ENCODE measurements at regions not wholly inside any gene's neighbourhood (a gene's known extent, or its start where the extent isn't known, plus 50 kb on each side); places are given as distances from the start of the nearest gene placed in this dataset.
"Not testable (repeated sequence)": the region's sequence is repeated elsewhere in the genome, so short reads cannot be mapped to it uniquely, and the experiment has no call there.

DNA sequence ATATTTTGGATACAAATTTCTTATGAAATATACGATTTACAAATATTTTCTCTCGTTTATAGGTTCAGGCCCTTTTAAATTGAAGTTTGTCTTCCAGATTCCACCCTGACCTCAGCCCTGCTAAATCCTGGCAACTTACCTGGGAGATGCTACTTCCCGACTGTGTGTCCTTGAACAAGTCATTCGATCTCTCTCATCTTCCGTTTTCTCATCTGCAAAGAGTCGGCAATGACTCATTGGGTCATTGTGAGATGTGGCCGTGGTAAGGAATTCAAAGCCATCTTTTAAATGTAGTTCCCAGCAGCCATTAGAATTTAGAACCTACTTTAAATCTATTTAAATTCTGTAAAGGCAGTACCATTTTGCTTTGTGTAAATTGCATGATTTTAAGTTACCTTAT, 72.5 kb downstream of the LHX2 start:
- intact Hi-C loops (cut with micrococcal nuclease), result no loop called here

DNA sequence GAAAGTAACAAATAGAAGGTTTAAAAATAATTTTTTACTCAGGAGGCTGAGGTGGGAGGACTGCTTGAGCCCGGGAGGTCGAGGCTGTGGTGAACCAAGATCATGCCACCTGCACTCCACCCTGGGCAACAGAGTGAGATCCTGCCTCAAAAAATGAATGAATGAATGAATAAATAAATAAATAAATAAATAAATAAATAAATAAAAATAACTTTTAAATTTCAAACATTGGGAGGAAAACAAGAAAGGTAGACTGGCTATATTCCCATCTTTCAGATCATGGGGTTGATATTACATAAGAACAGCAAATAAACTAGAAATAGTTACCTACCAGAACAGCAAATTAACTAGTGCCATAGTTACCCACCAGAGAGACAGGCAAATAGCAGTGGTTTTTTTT, 75.7 kb downstream of the LHX2 start:
- intact Hi-C loops (cut with micrococcal nuclease), result no loop called here

DNA sequence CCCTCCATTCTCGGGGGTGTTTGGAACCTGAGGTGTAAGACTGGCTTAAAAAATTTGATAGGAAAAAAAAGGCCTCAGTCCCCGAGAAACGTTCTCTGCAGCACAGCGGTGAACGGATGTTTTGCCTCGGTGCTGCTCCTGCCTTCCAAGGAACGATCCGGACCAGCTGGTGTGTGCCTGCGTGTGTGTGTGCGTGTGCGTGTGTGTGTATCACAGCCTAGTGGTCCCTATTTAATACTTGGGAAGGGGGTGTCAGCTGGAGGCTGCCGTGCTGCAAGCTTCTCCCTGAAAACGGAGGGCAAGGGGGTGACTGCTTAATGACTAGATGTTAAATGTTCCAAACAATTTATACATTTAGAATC, 76.9 kb downstream of the LHX2 start:
- intact Hi-C loops (cut with micrococcal nuclease), result no loop called here

DNA sequence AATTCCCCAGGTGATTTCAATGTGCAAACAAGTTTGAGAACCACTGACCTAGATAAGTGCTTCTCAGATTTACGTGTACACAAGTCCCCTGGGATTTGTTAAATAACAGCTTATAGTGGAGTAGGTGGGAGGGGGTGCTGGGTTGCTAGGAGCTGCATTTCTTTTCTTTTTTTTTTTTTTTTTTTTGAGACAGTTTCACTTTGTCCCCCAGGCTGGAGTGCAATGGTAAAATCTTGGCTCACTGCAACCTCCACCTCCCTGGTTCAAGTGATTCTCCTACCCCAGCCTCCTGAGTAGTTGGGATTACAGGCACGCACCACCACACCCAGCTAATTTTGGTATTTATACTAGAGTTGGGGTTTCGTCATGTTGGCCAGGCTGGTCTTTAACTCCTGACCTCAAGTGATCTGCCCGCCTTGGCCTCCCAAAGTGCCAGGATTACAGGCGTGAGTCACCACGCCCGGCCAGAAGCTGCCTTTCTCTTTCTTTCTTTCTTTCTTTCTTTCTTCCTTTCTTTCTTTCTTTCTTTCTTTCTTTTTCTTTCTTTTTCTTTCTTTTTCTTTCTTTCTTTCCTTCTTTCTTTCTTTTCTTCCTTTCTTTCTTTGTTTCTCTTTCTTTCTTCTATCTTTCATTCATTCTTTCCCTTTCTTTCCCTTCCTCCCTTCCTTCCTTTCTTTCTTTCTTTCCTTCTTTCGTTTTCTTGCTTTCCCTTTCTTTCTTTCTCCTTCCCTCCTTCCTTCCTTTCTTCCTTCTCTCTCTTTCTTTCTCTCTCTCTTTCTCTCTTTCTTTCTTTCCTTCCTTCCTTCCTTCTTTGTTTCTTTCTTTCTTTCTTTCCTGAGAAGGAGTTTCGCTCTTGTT, 78.3 kb downstream of the LHX2 start:
- intact Hi-C loops (cut with micrococcal nuclease), result not testable (repeated sequence)

DNA sequence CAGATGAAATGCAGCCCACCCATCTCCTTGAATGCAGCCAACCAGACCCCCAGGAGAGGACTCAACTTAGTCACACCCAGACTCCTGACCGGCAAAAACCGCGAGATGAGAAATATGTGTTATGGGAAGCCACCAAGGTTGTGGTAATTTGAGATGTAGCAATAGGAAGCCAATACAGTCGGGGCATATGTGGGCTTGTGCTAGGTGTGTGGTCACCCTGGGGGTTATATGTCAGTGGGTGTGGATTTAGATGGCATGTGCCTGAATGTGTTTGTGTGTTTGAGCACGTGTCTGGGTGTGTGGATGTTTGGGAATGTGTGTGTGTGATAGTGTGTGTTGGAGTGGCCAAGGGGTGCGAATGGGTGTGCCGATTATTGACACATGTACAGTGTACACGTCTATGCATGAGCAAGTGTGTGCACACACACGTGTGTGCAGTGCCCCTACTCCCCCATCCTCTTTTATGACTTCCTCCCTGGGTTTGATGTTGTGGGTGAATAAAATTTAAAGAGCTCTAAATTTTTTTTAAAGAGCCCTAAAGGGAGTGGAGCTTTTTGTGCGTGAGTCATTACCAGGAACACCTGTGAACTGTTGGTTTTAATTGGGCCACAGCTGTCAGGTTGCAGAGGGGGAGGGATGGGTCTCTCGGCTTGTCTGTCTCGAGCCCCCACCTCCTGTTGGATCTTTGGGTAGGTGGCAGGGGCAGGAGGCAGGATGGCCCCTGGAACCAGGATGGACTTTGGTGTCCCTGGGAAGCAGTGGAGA, 86.8 kb downstream of the LHX2 start:
- intact Hi-C loops (cut with micrococcal nuclease), result no loop called here

DNA sequence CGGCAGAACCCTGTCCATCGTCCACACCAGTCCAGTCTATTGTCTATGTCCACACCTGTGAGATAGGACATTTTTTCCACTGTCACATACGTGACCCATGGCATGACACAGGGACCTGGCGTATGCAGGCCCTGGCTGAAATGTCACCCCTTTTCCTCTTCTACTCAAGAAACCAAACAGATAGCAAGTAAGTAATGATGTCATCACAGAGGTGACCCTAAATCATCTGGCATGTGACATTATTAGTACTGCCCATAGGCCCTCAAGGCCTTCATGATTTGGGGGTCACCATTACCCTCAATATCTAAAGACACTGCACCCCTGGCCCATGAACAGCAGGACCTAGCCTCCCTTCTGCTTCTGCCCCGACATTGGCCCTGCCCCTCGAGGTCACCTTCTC, 88.3 kb downstream of the LHX2 start:
- intact Hi-C loops (cut with micrococcal nuclease), result no loop called here

- intact Hi-C loops (cut with micrococcal nuclease), result no loop called here
Measured at GRCh38 chr9:124101215-124101968, 89.8 kb downstream of the LHX2 start.

DNA sequence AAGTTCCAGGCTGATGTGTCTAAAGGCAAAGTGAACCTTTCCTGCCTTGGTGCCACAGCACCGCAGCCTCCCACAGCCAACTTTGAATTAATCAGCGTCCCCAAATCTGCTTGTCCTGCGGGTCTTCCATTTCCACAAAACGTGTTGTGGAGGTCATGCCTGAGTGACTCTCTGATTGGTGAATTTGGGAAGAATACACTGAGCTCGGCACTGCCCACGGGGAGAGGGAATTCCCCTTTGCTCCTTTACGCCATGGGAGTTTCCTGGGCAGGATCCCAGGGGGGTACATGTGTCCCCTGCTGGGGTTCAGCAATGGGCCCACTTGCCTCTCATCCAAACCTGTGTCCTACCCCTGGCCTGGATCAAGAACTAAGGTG, 90.4 kb downstream of the LHX2 start:
- intact Hi-C loops (cut with micrococcal nuclease), result no loop called here

- intact Hi-C loops (cut with micrococcal nuclease), result no loop called here
Measured at GRCh38 chr9:124102363-124102762, 90.8 kb downstream of the LHX2 start.

DNA sequence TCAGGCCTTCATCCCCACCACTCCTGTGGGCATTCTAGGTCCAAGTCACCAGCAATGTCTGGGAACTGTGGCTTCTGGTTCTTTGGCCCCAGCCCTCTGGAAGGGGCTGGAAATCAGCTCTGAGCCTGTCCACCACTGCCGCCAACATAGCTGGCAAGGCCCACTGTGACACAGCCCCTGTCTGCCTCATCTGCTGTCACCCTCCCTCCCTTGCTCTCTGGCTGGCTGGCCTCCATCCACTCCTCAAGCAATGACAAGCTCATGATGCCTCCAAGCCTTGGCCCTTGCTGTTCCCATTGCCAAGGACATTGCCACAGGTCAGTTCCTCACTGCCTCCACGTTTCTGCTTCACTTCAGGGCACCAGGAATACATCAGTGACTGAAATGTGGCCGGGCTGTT, 93.7 kb downstream of the LHX2 start:
- intact Hi-C loops (cut with micrococcal nuclease), result no loop called here

GRCh38 chr9:124108216-124108615, 96.6 kb downstream of the LHX2 start:
- intact Hi-C loops (cut with micrococcal nuclease), result no loop called here

- intact Hi-C loops (cut with micrococcal nuclease), result no loop called here
Measured at GRCh38 chr9:124110307-124110915, 98.8 kb downstream of the LHX2 start.

GRCh38 chr9:124116683-124117363, 105.3 kb downstream of the LHX2 start:
- intact Hi-C loops (cut with micrococcal nuclease), result no loop called here

DNA sequence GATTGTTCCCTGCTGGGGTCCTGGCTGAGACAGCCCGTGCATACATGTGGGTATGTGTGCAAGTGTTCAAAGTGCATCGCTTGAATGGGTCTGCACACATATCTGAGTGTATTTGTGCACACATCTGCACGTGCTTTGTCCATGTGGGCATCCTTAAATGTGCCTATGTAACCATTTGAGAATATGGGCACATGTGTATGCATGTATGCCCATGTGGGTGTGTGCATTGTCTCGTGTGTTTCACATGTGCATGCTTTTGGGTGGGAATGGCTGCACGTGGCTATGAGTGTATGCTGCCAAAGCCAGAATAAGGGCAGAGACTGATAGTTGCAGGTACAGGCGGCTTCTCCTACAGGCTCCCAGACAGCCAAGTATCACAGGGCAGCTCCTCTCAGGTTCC, 107.3 kb downstream of the LHX2 start:
- intact Hi-C loops (cut with micrococcal nuclease), result no loop called here

GRCh38 chr9:124120272-124120671, 108.7 kb downstream of the LHX2 start:
- intact Hi-C loops (cut with micrococcal nuclease), result no loop called here

- intact Hi-C loops (cut with micrococcal nuclease), result no loop called here
Measured at GRCh38 chr9:124121725-124122124, 110.2 kb downstream of the LHX2 start.

GRCh38 chr9:124122321-124122720, 110.8 kb downstream of the LHX2 start:
- intact Hi-C loops (cut with micrococcal nuclease), result no loop called here

DNA sequence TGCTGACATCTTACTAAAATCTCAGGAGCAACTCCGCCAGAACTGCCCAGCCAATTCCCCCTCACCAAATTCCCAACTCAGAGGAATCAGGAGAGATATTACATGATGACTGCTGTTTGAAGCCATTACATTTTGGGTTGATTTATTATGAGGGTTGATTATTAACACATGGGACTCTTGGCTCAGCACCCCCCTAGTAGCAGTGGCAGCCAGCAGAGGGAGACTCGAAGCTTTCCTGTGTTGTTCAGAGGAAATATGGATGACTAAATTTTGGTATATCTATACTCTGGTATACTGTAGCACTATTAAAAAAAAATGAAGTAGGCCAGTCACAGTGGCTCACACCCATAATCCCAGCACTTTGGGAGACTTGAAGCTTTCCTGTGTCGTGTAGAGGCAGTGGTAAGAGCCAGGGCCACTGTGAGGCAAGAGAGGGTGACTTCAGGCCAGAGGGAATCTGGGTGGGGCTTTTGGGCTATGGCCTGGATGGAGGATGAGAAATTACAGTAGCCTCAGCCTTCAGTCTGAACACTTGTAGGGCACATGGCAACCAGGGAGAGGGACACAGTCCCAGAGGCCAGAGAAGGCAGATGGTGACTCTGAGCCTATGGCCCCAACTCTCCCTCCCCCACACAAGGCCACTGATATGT, 111.4 kb downstream of the LHX2 start:
- intact Hi-C loops (cut with micrococcal nuclease), result no loop called here

GRCh38 chr9:124123621-124124020, 112.1 kb downstream of the LHX2 start:
- intact Hi-C loops (cut with micrococcal nuclease), result not testable (repeated sequence)

Measured in T-helper 1 cell treated with Interleukin-12 subunit alpha and Interleukin-12 subunit beta and Interleukin-4 antibody, amounts not matched to agents 30 ng/mL and 1 ng/mL, for 36 hours (primary cell).